DMS114 treated with DMSO at 0.1 percent for 48 hours (cell line): ENCODE measurements at regions not wholly inside any gene's neighbourhood (a gene's known extent, or its start where the extent isn't known, plus 50 kb on each side); places are given as distances from the start of the nearest gene placed in this dataset.

Source experiments
- DNase-seq: peaks from one replicate; lab custom pipeline; 2025; ENCODE audit not compliant: unreplicated experiment; lab: John Stamatoyannopoulos, UW

DNA sequence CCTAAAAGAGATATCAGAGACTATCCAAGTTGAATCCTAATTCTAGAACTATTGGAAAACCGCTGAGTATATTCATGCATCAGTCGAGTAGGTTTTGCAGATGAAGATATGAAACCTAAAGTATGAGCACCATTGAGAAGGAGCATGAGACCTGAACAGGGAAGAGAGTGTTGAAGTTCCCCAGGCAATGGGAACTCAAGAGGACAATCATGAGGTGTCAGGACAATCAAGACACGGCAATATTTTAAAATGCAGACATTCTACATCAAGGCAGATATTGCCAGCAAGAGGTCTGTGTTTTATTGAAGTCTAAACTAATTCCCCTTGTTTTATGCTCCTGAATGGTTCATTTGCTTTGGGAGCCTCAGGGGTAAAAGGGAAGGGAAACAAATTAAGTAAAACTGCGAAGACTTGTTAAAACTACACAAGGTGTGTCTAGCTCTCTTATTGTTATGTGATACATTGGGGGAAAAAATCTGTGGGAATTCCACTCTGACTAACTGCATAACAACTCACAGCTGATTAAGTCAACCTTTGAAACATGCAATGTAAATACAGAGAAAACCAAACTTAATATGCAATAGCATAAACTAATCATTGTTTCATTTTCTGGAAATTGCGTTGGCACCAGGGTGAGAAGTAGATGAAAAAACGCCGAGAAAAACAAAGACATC, 347.9 kb upstream of the ADGRL2 start:
- DNase-seq, result no peak

DNA sequence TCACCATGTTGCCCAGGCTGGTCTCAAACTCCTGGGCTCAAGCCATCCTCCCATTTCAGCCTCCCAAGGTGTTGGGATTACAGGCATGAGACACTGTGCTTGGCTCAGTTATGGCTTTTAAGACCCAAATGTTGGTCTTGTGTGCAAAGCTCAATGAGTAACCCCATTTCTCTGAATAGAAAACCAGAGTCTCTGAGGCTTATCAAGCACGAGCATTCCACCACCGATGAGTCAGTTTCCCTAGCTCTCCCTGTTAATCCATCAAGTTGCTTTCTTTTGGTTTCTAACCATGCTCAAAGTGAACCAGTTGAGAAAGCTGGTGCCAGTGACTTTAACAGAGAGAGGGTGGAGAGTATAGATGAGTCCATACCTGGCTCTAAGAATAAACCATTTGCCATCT, 350.9 kb upstream of the ADGRL2 start:
- no peak for DNase-seq

DNA sequence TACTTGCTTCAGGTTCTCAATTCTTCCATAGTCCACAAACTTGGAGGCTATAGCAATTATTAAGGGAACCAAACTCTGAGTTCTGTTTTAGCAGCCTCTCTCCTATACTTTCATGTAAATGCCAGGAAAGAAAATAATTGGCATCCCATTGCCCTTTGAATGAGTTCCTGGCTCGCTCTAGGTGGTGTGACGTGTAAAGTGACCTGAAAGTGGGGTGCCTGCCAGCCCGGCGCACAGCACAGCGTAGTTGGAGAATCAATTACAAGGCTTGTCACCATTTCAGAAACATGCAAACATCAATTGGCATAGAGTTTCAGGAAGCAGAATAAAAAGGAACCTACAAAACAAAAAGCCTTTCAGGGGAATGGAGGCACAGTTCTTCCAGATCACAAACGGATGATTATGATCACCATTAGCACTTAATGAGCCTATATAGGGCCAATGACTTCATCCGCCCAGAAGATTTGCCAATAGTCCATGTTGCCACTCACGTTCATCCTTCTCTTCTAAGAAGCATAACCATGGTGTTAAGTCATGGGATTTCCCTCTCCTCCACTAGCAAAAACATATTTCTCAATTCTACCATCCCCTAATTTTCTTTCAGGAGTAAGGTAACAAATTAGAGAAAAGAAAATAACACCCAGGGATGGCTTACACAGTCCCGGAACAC, 354.6 kb upstream of the ADGRL2 start:
- no peak for DNase-seq

DNA sequence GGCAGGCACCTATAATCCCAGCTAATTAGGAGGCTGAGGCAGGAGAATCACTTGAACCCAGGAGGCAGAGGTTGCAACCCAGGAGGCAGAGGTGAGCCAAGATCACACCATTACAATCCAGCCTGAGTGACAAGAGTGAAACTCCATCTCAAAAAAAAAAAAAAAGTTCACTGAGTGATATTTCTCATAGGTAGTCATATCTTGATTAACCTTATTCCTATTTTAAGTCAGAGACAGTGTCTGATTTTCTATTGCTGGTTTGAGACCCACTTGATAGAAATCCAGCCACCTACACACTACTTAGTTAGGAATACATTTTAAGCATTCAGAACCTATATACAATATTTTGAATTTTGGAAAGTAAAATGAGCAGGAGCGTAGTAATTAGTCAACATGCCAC, 357.4 kb upstream of the ADGRL2 start:
- DNase-seq, result no peak

DNA sequence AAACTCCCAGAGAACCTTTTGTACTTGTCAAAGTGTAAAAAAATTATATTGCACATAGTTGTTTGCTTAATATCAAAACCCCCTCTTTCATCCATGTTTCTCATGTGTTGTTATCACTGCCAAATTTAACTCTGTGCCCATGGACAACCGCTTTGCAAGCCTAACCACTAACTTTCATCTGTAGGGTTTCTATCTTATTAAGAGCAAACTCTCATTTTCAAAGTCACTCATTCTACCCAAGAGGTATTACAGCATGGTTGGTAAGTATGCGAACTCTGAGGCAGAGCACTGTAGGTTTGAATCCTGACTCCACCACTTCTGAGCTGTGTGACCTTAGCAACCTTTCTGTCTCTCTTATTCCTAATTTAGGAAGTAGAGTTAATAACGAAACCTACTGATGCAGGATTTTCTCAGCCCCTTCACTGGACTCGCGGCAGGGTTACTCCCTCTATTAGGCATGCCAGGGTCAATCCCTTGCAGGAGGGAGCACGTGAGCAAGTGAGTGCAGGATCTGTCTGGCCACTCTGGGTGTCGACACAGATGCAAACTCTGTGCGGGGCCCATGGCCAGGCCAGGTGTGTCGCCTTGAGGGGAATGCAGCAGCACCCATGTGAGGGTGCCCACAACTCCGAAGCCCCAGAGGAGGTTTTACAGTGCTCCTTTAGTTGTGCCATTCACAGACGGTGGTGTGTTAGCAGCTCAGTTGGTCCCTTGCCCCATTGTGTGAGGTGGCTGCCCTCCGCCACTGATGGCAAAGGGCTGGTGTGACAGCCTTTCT, 361.5 kb upstream of the ADGRL2 start:
- DNase-seq, result no peak

DNA sequence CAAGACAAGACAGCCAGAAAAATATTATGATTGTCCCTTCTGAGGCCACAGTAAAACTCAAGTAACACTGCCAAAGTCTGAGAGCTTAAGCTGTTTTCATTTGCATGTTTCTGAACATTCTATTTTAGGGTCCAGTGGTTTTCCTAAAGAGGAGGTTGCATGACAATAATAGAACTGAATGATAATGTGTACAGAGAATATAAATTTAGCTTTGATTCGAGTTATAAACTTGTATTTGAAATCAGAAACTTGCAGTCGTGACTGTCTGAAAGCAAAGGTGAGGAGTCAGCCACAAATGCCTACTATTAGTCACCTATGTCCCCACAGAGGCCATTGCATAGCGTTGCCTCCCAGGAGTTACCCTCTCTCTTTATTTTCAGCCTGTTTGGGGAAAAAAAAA, 363.1 kb upstream of the ADGRL2 start:
- DNase-seq, result no peak

DNA sequence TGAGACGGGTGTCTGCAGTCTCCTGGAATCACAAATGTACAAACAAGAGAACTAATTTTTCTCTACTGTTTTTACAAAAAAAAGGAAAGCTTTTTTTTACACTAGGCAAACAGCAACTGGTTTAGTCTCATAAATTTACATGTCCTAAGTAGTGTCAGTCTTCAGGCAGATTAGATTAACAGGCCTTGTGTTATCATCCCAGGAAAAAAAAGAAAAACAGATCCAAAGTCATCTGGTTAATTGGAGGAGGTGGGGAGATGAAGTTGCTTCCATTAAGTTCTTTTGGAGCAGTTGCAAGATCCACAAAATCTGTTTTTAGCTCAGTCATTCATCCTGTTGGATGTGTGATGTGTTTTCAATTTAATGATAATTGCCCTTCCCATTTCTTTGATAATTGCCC, 363.5 kb upstream of the ADGRL2 start:
- DNase-seq, result no peak

DNA sequence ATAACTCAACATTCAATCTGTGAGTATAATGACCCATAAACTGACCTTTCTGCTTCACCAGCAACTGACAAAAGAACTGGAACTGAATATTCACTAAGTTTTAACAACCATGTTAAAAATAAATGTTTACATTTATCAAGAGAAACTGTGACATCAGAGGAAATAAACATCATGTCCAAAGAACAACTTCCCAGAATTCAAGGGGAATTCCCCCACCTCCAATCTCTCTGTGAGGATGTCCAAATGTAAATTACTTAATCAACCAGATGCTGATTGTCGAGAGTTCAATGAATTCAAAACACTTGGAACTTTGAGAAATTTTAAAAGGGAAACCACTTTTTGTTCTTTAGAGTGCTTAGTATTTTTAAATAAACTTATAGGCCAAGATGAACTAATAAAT, 365.6 kb upstream of the ADGRL2 start:
- no peak for DNase-seq

DNA sequence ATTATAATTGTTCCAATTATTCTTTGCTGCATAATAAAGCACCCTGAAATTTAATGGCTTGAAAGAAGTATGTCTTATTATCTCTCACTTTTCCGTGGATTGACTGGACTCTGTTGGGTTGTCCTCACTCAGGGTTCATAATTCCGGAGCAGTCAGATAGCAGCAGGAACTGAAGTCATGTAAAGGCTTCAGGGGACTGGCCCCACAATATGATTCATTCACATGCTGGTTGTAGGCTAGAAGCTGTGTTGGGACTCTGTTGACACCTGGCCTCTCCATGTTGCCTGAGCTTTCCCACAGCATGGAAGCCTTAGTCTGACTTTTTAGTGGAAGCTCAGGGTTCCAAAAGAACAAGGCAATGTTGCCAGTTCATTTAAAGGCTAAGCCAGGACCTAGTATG, 367.1 kb upstream of the ADGRL2 start:
- DNase-seq, result no peak

DNA sequence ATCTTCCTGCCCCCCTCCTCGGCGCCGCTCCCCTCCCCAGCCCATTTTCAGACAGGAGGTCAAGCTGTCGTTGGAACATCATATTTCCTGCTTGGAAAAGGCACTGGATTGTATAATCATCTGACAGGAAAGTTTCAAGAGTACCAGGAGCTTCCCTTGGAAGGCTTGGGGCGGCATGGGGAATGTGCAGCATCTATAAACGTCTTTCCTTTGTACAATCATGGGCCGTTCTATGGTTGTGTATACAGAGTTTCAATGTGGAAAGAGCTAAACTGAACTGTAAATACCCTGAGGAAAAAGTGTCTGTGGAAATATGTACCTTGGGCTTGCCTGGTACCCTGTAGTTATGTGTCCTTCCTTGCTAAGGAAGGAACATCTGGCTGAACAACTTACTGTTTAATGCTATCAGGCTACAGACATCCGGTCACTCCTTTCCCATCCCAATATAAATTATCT, 368.1 kb upstream of the ADGRL2 start:
- DNase-seq, result no peak

DNA sequence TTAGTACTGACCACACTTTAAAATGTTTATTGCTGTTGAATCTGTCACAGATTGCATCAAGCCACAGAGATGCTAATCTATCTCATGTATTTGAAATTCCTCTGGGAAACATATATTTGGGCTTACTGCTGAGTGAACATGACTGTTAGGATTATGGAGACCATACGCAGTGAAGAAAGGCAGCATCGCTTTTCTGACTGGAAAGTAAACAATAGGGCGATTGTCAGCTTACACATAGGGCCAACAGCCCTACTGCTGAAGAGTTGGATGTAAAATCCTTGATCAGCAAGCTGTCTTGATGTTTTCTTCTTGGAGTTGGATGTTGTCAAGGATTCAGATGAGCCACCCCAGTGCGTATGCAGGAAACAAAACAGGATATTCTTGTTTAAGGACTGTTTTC, 368.7 kb upstream of the ADGRL2 start:
- no peak for DNase-seq

DNA sequence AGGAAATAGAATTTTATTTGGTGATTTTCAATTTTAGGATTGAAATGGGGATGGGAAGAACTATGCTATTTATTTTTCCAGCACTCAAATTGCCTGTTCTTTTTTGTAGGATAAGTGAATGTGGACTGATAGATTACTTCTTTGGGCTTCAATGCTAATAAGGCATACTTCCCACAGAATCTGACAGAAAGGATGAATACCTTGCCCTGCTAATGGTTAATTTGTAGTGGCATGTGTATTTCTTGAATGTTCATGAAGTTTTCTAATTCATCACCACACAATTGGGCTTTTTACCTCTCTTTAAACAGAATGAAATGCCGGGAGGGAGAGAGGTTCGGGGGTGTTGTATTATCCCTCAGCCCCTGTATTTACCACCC, 369.1 kb upstream of the ADGRL2 start:
- no peak for DNase-seq

DNA sequence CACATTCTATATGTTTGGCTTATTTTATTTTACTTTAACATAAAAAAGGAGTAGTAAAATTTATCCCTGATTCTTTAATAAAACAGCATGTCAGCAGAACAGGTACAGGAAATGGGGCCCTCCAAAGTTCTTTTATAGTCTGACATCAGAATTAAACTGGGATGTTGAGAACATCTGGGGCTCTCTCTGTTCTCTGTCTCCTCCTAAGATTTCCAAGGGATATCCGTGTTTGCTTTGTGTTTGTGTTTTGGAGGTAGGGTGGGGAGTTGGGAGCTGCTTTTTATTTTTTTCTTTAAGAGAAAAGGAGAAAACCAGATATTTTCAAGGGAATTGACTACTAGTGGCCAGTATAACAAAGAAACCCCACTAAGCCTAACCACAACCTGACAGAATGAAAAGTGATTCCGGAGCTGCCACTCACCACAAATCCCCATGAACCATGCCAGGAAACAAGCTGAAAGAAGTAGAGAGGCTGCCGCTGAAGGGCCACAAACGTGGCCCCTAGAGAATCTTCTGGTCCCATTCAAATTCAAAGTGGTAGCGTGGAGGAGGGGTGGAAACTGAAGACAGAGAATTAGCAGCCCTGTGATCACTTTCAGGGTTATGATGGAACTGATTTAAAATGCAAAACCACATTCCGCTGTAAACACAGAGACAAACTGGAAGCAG, 369.6 kb upstream of the ADGRL2 start:
- no peak for DNase-seq

DNA sequence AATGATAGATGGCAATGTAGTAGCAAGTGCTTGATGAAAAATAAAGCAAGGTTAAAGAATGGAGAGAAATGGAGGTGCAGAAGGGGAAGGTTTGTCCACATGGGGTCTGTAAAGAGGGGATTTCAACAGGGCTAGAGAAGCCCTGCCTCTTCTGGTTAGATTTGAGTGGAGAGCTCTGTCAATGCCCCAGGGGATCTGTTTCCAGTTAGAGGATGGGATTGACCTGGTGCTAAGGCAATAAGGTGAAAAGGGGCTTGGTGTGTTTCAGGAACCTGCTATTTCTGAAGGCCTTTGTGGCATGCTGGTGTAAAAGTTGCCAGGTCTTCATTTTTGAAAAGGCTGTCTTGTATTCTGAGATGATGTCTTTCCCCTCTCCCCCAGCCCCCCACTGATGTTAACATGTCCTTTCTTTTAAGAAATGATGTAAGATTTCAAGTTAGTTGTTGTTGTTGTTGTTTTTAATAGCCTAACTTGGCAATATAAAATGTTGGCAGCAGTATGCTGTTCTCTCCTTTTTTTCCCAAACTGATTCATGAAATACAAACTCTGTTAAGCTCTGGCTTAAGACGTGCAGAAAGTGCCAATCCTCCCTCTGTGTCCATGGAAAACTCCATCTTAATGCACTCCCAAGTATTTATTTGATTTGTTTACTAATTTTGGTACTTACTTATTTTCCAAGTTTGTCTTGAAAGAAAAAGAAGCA, 370.3 kb upstream of the ADGRL2 start:
- no peak for DNase-seq

DNA sequence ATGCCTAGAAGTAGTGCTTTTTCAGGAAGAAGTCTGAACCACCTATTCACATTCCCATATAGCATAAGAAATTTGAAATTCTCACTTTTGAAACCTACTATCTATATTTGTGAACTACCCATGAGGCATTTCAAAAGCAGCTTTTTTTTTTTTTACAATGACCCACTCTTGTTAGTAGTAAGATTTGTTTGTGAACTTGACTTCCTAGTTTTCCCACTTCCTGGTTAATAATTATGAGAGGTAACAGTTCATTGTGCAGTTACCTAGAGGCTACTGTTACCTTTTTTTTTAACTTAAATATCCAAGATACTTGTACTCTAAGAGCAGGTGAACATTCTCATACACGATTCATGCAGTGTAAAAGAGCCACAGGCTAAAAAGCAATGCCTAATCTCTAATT, 371.7 kb upstream of the ADGRL2 start:
- DNase-seq, result no peak

DNA sequence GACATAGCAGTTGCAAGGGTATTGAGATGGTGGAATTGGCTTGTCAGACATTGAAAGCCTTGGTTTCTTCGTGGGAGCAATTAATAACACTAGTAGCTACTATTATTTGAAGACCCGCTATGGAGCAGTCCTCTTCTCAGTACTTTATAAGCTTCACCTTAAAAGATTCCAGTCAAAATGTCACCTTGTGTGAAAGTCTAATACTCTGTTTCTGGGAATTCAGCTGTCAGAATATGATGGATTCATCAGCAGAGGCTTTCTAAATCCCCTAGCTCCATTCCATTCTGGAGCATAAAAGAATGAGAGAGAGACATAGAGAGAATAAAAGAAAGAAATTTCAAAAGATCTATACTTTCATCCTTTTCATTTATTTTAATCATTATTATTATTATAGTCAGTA, 375.9 kb upstream of the ADGRL2 start:
- no peak for DNase-seq

DNA sequence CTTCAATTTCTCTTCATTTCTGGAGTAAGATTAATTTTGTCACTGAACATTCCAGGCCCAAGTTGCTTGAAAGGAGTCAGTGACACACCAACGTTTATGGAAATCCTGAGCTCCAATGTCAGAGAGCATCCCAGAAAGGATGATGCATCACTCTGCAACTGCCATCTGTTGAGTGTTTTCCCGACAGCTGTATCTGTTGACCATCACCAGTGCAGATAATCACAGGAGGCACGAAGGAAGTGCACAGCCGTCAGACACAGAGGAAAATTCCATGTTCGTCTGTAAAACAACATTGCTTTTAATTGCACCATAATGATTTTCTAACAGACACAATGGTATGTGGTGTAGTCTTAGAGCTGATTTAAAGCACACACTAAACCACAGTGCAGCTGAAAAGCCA, 376.7 kb upstream of the ADGRL2 start:
- DNase-seq, result no peak

DNA sequence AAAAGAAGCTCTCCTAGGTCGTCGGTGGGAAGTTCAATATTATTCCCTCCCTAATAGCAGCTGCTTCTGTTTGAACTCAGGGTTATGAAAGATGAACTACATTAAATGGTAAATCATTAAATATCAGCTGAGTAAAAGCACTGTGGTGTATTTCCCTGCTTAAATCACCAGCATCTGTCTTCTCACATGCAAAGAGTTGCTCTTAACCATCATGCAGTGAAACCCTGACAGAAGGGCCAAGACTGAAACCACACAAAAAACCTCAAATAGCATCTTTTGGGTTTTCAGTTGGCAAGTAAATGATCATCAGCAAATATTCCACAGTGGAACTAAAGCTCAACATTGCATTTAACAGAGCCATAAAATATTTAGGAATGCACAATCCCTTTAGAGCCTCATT, 380.0 kb upstream of the ADGRL2 start:
- no peak for DNase-seq

DNA sequence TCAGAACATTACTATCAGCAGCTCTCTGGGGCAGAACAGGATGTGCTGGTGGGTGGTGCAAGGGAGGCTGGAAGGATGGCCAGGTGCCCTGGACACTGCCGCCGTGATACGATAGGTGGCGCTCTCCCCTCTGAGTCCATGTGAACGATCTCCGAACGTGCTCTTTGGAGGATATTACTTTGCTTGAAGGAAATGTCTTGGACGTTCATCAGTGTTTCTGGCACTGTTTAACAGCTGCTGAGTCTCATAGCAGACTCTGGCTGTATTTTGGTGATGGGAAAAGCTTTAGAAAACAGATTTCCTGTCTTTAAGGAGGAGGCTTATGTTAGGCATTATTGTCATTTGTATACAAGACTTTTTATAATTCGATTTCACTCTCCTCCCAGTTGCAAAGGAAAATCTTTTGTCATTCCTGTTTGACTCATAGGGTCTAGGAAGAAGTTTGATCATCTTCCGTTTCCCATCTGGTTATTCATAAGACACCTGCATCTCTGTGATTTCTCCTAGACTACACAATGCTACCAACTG, 386.2 kb upstream of the ADGRL2 start:
- no peak for DNase-seq

DNA sequence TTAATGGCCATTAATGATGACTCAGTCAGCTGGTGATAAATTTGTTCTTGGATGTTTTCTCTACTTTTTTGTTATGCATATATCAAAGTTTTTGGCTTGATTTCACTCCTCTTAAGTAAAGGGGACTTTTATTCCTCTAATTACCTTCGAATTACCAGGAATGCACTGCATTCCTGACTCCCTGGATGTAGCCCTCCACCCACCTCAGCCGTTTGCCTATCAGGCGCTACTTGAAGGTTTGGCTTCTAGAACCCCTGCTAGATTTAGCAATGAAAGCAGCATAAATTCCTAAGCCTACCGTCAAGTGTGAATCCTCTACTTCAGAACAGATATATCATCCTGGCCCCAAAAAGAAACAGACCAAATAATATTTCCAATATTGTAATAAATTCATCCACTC, 387.8 kb upstream of the ADGRL2 start:
- DNase-seq, result no peak

DNA sequence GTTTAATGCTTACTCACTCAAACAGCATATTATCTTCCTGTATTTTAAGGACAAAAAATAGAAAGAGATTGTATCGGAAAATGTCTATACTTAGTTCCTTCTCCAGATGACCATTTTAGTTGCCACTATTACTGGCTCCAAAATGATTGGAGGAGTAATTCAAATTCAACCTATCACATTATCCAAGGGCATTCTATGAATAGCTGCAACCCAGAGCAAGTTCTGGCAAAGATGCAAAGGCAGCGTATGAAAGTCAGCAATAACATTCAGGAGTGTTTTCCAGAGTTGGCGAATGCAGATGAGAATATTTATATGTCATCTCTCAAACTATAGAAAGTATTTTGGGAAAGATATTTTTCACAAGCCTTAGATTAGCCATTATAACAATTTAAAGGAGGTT, 389.8 kb upstream of the ADGRL2 start:
- no peak for DNase-seq
